Erythroblast (primary cell): ENCODE measurements at regions not wholly inside any gene's neighbourhood (a gene's known extent, or its start where the extent isn't known, plus 50 kb on each side); places are given as distances from the start of the nearest gene placed in this dataset.

Experiments used
- DNase-seq, 2 experiments: peaks; one replicate each; lab custom pipeline; 2025; lab: John Stamatoyannopoulos, UW
- GATA1 ChIP-seq: IDR thresholded peaks from 2 replicates; pipeline ENCODE4 v1.6.1; 2011; ENCODE audit warnings: low read depth, mild to moderate bottlenecking, control low read depth, low read length, moderate library complexity
- POLR2A ChIP-seq: IDR thresholded peaks from 2 replicates; pipeline ENCODE4 v1.6.1; 2011; ENCODE audit warnings: mild to moderate bottlenecking, low read length

GRCh38 chr3:177818712-177819240, 621.5 kb upstream of the TBL1XR1 start:
- TF ChIP-seq POLR2A: no peak
- no peak for TF ChIP-seq GATA1
- DNase-seq: no peak

DNA sequence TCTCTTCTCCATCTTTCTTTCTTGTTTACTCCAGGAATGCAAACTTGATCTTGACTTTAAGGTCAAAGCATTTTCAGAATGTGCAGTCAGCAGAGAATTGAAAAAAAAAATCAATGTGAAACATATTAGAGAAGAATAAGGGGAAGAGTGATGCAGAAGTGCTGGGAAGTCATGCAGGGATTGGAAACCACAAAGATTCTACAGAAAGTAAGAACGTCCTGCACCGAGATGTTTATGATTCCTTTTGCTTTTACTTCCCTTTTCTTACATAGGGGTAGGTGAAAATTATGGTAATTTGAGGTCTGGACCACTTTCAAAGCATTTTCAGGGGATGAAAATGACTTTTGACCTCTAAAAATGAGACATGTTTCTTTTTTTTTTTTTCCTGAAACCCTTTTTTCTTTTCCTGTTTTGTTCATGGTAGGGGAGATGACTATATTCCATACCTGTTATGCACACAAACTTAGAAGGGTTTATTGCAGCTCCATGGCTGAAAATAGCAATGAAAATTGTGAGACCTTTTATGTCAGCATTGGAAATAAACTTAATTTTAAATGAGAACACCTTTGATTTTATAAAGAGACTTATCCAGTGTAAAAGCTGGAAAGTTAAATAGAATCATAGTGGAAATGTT, 623.5 kb upstream of the TBL1XR1 start:
- DNase-seq: no peak
- TF ChIP-seq GATA1: no peak
- no peak for TF ChIP-seq POLR2A

DNA sequence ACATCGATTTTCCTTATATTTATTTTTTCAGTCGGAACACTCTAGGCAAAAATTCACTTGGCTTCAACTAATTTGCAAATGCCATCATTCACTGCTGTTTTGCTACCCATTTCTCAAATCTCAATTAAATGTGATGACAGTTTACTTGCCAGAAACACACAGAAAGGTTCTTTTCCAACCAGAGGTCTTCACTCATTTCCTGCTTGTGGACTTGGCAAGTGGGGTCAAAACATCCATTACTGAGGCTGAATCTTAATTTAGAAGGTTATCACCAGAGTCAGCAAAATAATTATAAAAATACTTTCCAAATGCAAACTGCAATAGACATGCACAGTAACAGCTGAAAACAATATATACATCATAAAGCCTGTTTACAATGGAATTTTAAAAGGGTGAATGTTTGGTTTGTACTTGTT, 625.4 kb upstream of the TBL1XR1 start:
- DNase-seq: no peak

DNA sequence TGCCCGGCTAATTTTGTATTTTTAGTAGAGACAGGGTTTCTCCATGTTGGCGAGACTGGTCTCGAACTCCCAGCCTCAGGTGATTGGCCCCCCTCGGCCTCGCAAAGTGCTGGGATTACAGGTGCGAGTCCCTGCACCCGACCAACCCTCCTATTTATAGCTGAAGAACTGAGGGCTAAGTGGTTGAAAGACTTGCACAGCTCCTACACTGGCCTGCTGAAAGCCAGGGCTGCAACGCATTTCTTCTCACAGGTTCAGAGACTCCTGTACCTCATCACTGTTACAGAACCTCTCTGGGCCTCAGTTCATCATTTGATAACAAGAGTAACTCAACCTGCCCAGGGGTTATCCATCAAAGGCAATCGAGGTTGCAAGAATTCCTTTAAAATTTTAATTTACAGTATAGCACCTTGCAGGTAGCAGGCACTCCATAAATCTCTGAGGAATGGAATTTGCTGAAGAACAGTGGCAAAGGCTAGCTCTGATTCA, 626.5 kb upstream of the TBL1XR1 start:
- no peak for DNase-seq

More for the DNA sequence above, 625.4 kb upstream of the TBL1XR1 start:
- no peak for TF ChIP-seq POLR2A
- no peak for TF ChIP-seq GATA1

DNA sequence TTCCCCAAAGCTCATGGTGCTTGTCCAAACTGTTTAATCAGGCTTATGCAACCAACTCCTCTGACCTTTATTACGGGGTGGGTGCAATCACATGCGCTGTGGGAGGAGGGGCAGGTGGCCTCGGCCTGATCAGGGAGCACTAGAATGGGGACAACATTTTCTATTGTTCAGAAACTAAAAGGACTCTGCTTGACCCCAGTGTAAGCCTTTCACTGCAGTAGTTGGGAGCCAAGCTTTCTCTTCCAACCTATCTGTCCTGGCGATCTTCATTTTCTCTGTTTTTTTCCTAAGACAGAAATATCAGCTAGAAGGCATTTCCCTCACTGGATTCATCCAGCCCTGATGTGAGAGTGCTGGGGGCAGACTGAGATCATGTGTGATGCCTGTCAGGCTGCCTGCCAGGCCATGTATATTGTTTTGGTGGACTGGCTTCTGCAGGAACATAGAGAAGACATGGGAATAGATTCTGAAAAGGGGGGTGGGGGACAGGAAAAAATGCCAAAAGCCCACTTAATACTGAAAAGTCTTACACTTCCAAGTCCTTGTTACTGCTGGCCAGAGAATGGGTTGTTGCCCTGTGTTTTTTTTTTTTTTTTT, 627.0 kb upstream of the TBL1XR1 start:
- no peak for TF ChIP-seq POLR2A
- TF ChIP-seq GATA1: no peak
- DNase-seq: no peak

More for the DNA sequence above, 626.5 kb upstream of the TBL1XR1 start:
- no peak for TF ChIP-seq POLR2A
- TF ChIP-seq GATA1: no peak

- no peak for DNase-seq
- no peak for TF ChIP-seq POLR2A
- TF ChIP-seq GATA1: no peak
These were observed 627.6 kb upstream of the TBL1XR1 start for GRCh38 chr3:177824841-177825240.

DNA sequence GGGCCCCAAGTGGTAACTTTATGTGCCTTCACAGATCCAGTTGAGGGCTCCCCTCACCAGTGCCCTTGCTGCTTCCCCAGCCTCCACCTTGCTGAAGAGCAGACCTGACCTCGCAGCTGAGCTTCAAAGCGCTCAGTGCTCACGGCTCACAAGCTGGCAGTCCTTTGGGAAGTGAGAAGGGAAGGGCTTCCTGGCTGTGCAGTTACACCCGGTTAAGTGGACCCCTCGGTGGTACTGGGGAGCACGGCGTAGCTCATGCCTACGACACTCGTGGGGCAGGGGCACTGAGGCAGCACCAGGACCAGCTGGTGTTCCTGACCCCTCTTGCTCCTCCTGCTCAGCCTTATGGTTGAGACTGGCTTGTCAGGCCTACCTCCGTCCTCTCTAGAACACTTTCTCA, 629.0 kb upstream of the TBL1XR1 start:
- no peak for TF ChIP-seq POLR2A
- no peak for TF ChIP-seq GATA1
- DNase-seq: no peak

- no peak for DNase-seq
- TF ChIP-seq GATA1 (no peak), POLR2A (no peak)
These were observed 630.4 kb upstream of the TBL1XR1 start for GRCh38 chr3:177827511-177828207.

DNA sequence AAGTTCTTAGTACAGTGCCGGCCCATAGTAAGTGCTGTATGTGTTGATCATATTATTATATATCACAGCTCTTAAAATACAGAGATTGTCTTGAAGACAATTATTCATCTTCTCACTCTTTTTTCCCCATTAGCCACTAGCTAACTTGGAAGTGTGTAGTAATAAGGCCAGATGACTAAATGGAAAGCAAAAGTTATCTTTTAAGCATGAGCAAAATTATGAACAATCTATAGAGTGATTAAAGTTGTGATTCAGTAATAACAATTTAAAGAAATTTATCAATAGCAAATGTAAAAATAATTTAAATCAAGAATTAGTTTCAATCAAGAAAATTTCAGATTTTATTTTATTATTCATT, 630.9 kb upstream of the TBL1XR1 start:
- DNase-seq: no peak
- TF ChIP-seq POLR2A: no peak
- TF ChIP-seq GATA1: no peak

DNA sequence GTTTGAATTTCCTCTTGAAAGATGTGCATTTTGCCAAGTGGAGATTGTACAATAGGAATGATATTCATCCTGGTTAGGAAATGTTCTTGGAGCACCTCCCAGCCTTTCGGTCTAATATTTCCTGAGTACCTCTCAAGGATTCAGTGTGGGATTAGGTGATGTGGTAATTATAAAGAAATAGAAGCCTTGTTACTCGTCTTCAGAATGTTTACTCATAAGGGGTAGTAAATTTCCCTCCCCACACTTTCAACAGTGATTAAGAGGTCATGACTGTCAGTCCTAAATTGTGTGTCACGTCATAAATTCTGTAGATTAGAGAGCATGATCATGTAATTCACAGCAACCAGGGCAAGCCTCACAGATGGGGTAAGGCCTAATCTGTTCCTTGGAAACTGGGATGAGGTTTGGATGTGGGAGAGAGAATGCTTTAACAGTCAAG, 633.1 kb upstream of the TBL1XR1 start:
- TF ChIP-seq POLR2A (no peak), GATA1 (no peak)
- no peak for DNase-seq

GRCh38 chr3:177831361-177831760, 634.1 kb upstream of the TBL1XR1 start:
- TF ChIP-seq GATA1 (no peak), POLR2A (no peak)
- no peak for DNase-seq

DNA sequence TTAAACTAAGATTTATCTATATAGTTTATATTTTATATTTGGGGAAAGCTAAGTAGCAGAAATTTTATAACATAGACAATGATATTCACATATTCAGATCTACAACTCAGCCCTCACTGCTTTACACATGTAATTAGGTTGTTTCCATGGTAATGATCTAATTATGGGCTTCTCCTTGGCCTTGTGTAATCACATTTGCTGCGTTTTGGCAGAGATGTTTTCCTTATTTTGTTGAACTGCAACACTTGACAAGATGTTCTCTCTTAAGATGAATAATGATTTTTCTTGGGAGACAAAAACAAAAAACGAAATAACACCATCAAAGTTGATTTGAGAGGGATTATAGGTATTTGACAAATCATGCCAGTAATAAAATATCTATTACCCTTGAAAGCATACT, 635.6 kb upstream of the TBL1XR1 start:
- no peak for TF ChIP-seq GATA1
- no peak for TF ChIP-seq POLR2A
- DNase-seq: no peak

- no peak for DNase-seq
- TF ChIP-seq POLR2A (no peak), GATA1 (no peak)
These were observed 636.0 kb upstream of the TBL1XR1 start for GRCh38 chr3:177833332-177833731.

GRCh38 chr3:177835008-177835407, 637.7 kb upstream of the TBL1XR1 start:
- no peak for DNase-seq
- no peak for TF ChIP-seq POLR2A
- no peak for TF ChIP-seq GATA1
